GM19395 (cell line): ENCODE measurements at regions not wholly inside any gene's neighbourhood (a gene's known extent, or its start where the extent isn't known, plus 50 kb on each side); places are given as distances from the start of the nearest gene placed in this dataset.

ENCODE experiments used
- ATAC-seq: cut with Tn5 transposase; IDR thresholded peaks from one replicate; pipeline ENCODE4 v1.9.1; 2021; ENCODE audit warnings: mild to moderate bottlenecking, moderate library complexity; ENCODE audit not compliant: unreplicated experiment

DNA sequence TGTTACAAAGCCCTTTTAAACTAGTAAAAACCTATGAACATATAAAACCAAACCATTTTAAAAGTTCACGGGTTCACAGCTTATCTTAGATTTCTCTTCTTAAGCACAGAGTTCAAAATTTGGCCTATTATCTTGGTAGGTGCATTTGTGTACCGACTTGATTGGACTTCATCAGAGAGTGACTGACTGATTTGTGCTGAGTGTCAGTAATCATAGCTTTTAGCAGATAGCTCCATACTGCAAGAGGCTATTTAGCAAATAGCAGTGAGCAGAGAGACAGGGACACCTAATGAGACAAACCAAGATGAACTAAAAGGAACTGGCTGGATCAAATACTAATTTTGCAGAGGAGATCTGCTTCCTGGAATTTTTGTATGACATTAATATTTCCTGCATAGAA lies 274.5 kb downstream of the PRR16 start:
- ATAC-seq = no peak

DNA sequence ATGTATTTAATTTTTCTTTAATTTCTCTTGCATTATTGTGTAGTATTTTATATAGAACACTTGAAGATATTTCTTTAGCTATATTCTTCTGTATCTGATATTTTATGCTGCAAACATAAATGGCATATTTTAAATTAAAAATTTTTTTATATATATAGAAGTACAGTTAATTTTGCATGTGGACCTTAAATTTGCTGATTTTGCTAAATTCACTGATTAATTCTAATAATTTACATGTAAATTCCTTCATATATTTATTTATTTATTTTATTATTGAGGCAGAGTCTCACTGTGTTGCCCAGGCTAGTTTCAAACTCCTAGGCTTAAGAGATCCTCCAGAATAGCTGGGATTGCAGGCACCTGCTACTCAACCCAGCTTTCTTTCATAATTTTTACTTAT lies 276.9 kb downstream of the PRR16 start:
- no peak for ATAC-seq

DNA sequence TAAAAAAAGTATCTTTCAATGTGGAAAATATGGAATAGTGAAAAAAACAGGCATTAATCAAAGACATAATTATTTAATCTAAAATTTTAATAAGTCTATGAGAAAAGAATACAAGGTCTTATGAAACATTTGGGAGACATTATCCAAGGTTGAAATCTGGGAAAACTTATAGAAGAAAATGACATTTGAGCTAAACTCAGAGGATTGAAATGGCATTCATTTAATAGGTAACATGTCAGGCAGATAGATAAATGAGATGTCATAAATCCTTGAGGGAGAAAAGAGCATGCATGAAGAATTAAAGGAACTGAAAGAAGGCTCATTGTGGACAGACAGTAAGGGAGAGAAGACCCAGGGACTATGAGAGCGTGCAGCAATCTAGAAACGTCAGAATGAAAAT lies 284.4 kb downstream of the PRR16 start:
- no peak for ATAC-seq

DNA sequence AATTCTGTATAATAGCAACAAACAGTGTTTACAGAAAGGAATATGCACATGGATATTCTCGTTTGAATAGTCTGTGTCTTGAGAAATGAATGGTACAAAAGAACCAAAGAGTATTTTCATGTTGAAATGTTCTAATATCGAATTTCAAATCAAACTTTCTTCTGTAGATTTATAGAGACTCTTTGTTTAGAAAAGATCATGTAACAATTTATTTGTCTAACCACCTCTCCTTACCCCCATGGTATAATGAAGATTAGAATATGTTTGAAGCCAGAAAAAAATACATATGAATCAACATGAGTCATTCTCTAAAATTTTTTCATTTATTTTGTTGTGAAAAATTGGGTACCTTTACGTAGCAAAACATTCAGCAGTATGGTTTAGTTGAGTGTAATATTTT lies 285.6 kb downstream of the PRR16 start:
- no peak for ATAC-seq

DNA sequence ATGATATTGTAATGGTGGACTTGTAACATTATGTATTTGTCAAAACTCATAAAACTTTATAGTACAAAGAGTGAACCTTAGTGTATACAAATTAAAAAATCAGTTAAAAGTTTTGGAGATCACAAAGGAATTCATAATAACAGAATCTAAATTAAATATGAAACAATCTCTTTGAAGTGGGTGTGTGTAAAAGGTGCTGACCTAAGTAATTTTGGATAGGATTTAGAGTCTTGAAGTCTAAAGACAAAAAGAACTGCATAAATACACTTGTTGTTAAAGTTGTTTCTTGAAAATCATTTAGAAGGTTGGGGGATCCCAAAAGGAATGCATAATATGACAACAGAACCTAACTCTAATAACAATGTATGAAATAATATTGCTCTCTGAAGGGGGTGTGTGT lies 295.5 kb downstream of the PRR16 start:
- ATAC-seq = no peak

DNA sequence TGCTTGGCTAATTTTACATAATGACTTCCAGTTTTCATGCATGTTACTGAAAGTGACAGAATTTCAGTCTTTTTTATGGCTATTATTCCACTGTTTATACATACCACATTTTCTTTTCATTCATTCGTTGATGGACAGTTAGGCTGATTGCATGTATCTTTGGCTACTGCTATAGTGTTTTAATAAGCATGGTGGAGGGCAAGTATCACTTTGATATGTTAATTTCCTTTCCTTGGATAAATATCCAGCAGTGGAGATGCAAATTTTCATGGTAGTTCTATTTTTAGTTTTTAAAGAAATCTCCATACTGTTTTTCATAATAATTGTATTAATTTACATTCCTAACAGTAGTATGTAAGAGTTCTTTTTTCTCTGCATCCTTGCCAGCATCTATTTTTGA lies 297.9 kb downstream of the PRR16 start:
- no peak for ATAC-seq

DNA sequence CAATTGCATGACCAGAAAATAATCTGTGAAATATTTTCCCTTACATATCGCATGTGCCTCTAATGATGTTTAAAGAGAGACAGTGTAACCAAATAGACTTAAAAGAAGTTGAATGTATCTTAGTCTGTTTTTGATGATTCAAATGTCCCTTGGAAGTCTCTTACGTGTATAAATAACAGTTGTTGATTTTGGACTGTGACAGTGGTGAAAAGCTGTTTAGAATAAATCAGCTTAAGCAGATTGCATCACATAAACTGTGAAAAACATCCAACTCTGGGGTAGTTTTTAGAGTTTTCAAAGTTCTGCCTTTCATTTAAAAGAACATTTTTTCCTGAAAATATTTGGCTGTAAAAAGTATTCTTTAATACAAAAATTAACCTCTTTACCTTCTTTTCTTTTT lies 301.1 kb downstream of the PRR16 start:
- no peak for ATAC-seq

DNA sequence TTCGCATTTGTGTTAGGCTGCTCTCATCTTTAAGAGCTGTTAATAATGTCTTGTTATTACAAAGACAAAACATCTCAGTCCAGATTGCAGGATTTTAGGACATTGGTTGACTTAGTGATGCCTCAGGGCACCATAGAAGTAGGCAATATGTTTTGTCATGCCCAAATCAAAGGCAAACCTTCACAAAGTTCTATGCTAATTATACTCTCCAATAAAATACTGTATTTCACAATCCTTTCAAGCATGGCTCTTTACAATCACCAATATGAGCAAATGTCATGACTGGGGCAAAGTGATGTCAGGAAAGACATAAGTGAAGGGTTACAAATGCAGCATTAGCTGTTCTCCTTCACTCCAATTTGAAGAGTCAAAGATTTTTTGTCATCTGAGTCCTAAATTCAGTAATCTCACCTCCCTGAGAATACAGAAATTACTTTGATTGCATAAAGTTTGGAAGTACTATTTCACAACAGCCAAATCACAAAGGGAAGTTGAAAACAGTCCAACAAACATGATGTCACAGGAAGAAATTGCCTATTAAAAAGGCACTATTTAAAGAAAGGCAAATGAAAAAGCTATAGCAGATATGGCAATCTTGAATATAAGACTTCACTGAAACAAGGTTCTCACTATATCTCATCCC lies 303.2 kb downstream of the PRR16 start:
- ATAC-seq = no peak

DNA sequence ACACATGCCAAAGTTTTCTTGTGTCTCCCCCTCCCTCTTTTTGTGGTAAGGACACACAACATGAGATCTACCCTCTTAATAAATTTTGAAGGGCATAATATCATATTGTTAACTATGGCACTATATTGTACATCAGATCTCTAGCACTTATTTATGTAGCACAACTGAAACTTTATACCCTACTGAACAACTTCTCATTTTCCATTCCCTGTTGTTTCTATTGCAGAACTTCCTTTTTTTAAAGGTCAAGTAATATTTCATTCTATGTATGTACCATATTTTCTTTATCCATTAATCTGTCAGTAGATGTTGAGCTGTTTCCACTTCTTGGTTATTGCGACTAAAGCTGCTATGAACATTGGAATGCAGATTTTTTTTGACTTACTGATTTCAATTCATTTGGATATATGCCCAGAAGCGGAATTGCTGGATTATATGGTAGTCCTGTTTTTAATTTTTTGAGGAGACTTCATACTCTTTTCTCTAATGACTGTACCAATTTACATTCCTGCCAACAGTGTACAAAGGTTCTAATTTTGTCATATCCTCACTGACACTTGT lies 305.3 kb downstream of the PRR16 start:
- ATAC-seq = no peak

DNA sequence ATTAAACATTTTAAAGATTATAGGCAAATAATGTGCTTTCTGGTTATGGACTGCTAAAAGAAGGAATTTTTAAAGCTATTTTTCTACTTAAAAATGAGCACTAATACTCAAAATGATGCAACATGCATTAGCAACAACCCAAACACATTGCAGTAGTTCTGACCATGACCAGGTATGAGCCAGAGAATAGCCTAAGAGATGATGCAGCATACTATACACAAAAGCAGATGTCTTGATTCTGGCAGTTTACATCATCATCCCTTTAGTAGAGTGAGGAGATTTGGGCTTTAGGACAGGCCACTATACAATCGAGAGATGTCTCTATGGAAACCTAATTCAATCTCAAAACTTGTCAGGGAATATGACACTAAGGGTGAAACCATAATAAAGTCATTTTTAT lies 307.1 kb downstream of the PRR16 start:
- no peak for ATAC-seq

DNA sequence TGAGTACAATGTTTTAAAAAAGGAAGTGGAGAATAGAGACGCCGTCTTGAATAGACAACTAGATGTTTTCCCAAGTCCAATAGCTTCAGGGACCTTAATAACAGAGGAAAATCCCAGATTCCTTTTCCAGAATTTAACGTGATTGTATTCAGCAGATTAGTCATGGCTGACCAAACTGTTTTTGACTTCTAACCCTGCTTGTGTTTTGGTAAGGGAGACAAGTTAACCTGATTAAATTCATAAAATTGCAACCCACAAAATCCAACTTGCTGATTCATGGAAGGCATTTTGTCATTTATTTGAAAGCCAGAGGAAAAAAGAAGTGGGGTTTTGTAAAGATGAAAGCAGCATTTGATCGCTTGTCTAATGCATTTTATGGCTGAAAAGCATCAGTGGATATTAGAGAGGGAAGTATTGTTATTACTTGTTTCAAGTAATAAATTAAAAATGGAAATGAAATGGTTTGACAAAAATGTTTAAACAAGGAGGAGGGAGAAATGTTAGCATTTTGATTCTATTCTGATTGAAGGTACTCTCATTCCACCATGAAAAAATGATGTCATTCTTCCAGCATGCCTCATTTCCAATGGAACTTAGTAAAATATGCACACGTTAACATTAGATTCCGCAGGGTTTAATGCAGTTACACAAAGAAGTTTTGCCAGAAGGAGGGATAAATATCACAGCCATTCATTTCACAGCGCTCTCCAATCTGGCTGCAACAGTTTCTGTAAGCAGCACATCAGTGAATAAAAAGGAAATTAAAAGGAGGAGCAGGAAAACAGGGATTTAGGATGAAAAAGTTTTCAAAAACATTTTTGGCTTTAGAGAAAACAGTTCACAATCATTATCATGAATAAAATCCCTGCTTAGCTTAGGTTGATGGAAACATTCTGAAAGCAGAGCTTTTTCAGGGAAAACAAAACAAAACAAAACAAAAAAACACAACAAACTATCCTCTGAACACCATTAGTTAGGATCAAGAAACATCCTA lies 314.7 kb downstream of the PRR16 start:
- ATAC-seq = no peak

DNA sequence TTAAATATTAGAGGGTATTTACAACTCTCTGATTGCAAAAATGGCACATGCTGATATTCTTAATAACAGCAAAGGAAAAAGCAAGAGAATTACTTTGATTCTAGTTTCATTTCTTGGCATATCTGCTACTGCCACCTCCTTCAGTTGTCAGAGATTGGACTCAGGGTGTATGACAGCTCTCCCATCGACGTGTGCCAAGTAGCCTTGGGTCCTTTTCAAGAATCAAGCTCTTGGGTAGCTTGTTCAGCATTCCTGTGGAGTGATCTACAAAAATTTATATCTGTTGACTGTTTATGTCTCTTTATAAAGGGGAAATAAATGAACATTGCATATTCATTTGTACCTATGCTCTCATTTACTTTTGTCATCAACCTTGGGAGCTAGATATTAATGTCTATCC lies 315.6 kb downstream of the PRR16 start:
- no peak for ATAC-seq

DNA sequence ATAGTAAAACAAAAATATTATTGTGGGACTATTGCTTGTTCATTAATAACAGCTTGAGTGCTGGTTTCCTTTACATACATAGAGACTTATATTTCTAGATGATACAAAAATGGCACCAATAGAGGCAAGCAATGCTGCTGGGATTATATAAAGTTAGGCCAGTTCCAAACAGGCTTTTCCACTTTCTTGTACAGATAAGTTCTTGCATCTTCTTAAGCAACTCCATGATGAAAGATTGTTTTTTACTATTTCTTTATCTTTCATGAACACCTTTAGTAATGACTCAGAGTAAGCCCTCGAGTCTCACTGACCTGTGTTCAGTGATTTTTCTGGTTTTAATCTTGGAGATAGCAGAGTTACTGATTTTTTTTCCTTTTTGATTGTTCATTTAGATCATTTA lies 324.4 kb downstream of the PRR16 start:
- no peak for ATAC-seq

DNA sequence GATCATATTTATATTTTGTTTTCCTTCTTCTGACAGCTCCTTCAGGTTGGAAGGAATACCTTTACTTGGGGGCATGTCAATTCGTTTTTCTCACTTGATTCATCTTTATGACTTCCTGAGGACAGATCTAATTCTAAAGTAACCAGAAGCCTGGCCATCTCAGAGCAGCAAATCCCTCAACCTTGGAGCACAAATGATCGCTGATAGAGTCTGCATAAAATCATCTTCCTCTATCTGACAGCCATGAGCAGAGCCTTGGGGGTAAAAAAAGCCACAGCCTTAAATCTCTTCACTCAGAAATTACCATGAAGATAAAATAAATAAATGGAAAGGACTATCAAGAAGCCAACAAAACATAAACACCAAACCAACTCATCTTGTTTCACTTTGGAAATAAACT lies 325.8 kb downstream of the PRR16 start:
- ATAC-seq = no peak

DNA sequence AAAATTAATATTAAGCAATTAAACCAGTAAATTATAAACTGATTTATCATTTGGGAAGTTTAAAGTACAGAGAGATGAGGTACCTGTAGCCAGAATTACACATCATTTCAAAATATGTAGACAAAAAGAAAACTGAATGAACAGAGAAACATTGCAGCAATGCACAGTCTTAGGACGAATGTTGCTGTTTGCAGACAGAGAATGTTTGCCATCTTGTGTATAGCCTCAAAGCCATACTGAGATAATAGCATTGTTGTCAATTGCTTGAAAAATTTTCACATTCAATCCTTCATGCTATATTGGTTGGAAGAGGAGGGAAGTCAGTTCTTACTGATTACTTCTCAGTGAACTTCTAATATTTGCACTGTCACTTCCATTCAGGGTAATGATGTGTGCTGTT lies 326.2 kb downstream of the PRR16 start:
- no peak for ATAC-seq

DNA sequence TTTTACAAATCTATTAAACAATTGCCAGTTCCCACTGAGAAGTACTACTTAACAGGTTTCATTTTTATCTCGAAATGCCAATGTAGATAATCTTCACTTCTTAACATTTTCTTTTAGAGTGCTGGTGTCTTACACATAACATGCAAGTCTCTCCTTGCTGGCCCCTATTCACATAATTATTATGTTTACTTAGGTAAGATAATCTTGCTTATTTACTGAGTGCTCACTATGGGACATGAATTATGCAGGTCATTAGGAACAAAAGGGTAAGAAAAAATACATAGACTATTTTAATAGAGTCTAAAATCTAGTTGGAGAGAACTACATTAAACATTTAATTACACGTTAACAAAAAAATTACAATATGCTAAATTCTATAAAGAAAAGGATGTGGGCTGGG lies 328.4 kb downstream of the PRR16 start:
- ATAC-seq = no peak

DNA sequence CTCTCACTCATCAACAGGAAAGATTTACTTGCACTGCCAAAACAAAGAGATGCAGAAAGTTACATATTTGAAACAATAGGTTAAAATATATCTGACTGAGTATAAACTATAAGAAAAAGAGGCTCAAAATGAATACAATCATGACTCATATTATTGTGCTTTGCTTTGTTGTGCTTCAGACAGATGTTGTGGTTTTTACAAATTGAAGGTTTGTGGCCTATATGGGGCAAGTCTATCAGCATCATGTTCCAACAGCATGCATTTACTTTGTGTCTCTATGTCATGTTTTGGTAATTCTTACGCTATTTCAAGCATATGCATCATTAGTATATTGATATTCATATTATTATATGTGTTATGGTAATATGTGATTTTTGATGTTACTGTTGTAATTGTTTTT lies 330.0 kb downstream of the PRR16 start:
- ATAC-seq = no peak

DNA sequence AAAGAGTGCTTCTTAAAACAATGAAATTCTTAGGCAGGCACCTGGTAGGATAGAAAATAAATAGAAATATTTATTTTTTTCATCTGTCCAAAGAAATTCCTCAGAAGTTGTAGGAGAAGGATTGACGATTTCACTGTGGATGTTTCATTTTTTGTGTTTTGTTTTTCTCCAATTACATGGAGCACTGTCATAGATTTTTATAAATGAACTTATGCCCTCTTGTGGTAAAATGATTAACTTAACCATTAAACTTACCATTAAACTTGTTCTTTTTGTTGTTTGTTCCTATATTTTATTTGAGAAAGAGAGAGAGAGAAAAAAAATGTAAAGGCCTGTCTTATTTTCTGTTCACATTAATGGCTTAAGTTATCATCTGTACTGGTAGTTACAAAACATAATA lies 339.2 kb downstream of the PRR16 start:
- no peak for ATAC-seq

DNA sequence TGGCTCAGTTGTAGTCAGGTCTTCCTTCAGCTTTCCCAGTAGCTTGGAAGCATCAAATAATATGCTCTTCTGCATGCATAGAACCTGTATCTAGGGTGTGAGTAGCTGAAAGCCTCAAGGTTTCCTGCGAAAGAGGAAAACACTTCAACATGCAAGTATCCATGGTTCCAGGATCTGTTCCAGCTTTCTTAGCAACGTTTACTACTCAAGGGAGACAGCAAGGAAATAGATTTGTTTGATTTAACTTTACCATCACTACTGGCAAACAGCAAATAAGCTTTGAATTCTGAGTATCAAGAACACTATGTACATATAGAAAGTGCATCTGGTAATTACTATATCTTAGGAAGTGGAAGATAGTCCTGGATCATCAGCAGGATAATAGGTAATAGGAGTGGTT lies 341.0 kb downstream of the PRR16 start:
- no peak for ATAC-seq

DNA sequence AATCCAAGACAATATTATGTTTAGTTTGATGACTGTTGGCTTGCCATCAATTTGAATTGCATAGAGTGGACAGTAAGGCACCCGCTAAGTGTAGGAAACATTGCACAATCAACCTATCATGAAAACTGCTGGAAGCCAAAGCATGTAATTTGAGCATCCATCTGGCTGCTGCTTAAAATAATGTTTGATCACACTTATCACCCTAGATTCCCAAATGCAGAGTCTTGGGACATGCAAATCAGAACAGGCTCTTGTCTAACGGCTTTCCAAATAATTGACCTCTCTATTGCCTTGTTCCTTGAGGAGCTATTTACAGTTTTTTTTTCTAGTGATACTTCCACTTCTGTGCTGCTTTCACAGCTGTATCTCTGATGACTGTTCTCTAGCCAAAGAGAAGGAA lies 342.1 kb downstream of the PRR16 start:
- no peak for ATAC-seq

DNA sequence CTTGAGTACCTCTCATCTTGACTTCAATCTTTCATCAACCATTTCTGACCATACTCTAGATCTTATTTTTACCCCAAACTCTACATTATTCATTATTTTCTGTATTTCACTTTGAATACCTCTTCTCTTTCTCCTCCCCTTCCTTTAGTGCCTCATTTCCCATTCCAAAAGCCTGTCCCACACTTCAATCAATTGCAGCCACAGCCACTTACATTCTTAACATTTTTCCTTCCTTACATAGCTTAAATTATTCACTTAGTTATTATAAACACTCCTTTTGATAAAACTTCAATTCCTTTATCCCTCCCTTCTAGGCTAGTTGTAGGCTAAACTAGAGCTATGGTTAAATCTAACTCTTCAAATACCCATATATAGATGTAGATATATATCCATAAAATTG lies 344.0 kb downstream of the PRR16 start:
- no peak for ATAC-seq

DNA sequence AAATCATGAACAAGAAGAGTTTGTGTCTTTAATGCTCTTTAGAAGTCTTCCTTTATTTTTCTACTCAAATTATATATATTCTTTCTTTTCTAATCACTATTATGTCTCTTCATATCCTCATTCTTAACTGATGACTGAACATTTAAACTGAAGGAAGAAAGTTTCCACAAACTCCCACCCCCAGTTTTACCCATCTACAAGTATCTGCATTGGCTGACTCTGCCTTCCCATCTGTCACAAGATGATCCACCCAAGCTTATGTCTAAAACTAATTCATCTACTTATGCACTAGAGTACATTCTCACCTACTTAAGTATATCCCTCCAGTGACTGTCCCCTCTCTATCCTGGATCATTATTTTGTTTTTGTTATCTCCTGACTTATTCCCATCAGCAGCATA lies 344.5 kb downstream of the PRR16 start:
- no peak for ATAC-seq
